GM21526 (cell line): ENCODE measurements at regions not wholly inside any gene's neighbourhood (a gene's known extent, or its start where the extent isn't known, plus 50 kb on each side); places are given as distances from the start of the nearest gene placed in this dataset.
A peak's percentile ranks its signal among the peaks of the same experiment; 100 is the strongest.
"Not testable (repeated sequence)": the region's sequence is repeated elsewhere in the genome, so short reads cannot be mapped to it uniquely, and the experiment has no call there.

ENCODE experiments used
- ATAC-seq: cut with Tn5 transposase; IDR thresholded peaks from one replicate; pipeline ENCODE4 v1.9.1; 2021; ENCODE audit warnings: moderate library complexity; ENCODE audit not compliant: unreplicated experiment, low FRiP score

DNA sequence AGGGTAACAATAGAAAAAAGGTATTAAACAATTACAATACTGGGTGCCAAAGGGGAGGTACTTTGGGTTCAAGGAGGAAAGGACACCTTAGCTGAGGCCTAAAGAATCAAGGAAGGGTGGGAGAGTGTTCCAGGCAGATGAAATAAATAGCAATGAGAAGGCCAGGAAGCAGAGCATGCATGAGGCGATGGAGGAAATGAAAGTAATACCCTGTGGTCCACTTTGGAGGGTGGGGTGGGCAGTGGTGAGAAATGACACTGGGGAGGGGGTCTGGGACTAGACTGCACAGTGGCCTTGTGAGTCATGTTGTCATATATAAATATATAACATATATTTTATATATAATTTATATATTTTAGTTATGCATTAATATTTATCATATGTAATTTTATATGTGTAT lies 55.9 kb downstream of the BHLHE40 start:
- no peak for ATAC-seq

DNA sequence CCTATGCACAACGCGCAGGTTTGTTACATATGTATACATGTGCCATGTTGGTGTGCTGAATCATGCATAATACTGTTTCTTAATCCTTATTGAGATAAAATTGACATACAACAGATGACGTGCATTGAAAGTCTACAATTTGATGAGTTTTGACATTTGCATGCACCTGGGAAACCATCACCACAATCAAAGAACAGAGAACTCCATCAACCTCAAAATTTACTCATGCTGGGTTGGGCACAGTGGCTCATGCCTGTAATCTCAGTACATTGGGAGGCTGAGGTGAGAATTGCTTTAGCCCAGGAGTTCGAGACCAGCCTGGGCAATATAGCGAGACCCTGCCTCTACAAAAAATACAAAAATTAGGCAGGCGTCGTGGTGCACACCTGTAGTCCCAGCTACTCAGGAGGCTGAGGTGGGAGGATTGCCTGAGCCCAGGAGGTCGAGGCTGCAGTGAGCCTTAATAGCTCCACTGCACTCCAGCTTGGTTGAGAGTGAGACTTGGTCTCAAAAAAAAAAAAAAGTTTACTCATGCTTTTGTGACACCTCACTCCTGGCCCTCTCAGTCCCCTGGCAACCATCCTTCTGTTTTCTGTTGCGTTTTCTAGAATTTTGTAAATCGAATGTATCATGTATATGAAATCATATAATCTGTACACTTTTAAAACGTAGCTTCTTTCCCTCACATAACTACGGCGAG lies 56.6 kb downstream of the BHLHE40 start:
- ATAC-seq = no peak

DNA sequence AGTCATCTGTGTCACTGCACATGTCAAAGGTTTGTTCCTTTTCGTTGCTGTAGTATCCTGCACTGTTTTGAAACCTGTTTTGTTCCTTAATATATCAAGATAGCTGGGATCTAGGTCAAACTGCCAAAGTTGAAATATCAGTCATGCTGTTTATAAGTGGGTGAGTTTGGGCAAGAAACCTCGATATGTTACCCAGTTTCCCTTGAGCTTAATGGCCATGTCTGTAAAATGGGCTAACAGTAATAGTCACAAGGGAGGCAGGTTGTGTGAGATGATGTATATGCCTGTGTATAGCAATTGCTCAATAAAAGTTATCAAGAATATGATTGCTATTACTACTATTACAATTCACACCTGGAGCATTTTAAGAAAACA lies 57.1 kb downstream of the BHLHE40 start:
- ATAC-seq = no peak

DNA sequence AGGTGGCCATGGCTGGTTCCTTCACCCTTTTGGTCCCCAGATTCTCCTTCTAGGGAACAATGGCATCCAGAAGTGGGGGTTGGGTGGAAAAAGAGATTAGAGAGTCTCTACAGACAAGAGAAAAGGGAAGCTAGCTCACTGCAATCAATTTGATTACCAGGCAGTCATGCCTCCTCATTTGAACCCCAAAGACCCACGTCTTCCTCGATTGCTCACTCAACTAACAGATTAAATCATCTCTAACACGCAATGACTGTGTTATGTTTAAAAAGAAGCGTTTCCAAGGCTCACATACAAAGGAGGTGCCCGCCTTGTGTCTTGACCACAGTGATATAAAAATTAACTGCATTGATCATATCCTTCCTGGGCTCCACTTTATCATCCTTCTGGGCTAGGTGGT lies 57.6 kb downstream of the BHLHE40 start:
- no peak for ATAC-seq

DNA sequence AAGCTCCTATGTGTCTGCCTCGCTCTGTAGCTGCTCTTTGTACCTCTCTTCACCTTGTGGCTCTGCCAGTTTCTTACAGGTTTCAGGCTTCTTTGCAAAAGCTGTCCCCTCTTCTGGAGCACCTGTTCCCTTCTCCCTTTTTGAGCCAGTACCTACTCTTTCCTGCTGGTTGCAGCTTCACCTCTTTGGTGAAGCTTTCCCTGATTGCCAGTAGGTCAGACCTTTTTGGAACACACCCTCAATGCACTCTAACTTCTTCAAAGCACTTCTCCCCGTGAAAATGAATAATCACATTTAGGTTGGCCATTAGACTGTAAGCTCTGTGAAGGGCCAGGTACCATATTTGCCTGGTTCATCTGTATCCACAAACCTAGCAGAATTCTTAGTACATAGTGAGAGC lies 60.3 kb downstream of the BHLHE40 start:
- ATAC-seq = no peak

DNA sequence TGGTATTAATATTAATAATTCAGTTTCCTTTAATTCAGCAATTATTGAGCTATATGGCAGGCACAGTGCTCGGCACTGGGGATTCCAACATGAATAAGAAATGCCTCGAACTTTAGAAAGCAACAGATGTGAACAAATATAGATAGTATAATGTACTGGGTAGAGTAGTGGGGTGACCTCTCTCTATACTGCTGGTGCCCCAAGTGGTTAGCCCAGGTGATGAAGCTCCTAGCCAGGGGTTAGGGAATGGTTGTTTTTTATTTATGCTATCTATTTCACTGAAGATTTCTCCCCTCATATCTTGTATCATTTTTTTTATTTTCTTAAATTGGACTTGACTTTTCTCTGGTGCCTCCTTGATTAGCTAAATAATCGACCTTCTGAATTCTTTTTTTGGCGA lies 62.1 kb downstream of the BHLHE40 start:
- ATAC-seq = no peak

DNA sequence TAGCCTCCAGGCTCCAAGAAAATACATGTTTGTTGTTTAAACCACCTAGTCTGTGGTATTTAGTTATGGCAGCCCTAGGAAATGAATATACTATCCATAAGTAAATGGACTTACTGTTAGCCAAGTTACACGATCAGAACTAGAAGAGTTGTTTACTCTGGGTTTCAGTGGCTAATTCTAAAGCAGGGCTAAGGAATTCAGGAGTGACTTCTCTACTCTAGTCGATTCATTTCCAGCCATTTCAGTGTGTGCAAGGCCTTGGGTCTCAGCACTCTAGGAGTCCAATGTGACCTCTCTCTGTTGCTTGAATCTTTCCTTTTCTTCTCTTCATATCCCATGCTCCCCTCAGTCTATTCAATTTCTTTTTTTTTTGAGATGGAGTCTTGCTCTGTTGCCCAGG lies 66.7 kb downstream of the BHLHE40 start:
- ATAC-seq = no peak

DNA sequence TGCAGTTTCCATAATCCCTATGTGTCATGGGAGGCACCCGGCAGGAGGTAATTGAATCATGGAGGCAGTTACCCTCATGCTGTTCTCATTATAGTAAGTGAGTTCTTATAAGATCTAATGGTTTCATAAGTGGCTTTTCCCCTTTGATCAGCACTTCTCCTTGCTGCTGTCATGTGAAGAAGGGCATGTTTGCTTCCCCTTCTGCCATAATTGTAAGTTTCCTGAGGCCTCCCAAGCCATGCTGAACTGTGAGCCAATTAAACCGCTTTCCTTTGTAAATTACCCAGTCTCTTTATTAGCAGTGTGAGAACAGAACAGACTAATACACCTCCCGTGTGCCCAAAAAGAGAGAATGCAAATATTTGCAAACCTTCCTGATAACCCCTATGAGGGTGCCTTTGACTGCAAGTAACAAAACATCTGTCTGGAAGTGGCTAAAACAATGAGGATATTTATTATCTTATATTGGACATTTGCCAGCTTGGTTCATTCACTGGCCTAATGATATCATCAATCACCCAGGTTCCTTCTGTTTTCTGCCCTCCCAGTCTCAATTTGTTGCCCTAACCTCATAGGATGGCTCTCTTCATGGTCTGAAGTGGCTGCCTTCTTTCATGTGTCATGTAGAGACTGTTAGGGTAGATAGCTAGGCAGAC lies 68.7 kb downstream of the BHLHE40 start:
- no peak for ATAC-seq

DNA sequence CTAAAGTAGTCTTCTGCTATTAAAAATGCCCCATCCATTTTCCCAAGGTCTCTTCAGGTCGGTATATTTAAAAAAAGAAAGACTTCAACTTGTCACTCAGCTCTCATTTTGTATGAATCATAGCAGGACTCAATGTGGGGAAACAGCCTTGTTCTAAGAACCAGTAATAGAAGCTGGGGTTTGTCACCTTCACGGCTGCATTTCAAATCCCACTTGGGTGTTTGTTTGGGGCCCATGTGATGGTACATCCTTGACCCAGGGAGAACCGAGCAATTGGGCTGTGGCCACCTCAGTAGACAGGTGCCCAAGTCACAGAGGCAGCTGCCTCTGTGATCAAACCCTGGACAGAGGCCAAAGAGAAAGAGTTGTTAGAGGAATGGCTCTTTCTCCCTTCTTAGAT lies 70.3 kb upstream of the ARL8B start:
- no peak for ATAC-seq

DNA sequence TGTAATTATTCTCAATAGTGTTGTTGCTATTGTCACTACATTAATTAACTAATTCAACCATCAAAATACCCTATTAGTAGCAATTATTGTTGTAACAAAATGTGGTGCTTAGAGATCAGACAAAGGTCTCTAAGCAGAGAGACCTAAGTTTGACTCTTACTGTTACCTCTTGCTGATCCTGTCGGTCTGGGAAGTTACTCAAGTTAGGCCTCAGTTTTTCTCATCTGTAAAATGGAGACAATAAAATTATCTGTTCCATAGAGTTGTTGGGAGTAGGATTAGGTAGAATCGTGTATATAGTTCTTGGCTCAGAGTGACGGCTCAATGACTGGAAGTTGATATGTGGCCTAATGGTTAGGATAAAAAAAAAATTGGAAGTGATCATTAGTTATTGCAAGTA lies 69.8 kb upstream of the ARL8B start:
- ATAC-seq = no peak

DNA sequence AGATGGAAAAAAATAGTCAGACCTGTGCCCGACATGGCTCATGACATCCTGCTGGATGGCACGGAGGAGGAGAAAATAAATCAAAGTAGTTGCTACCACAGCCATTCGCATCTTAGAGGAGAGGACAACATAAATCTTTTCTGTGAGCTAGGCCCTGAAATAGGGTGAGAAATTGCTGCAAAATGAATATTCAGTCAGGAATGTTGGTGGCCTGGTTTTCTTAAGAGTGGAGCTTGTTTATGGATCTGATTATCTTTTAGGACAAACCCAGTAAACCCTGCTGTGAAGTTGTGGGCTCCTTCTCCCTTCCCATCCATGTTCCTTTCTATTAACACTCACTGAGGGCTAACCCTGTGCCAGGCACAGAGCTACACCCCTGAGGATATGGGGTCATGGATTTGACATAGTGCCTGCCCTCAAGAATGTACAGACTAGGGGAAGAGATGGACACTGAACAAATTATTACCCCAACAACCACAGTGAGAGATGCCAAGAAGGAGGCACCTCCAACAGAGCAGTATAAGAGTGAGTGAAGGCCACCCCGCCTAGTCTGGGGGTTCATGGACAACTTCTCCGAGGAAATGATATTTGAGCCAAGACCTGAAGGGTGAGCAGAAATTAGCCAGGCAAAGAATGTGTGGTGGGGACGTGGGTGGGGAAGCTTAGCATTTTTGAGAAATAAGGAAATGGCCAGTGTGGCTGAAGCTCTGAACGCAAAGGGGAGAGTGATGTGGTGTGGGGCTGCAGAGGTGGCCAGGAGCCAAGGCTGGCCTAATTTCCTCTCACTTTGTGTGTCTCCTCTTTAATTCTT lies 68.9 kb upstream of the ARL8B start:
- ATAC-seq = no peak

DNA sequence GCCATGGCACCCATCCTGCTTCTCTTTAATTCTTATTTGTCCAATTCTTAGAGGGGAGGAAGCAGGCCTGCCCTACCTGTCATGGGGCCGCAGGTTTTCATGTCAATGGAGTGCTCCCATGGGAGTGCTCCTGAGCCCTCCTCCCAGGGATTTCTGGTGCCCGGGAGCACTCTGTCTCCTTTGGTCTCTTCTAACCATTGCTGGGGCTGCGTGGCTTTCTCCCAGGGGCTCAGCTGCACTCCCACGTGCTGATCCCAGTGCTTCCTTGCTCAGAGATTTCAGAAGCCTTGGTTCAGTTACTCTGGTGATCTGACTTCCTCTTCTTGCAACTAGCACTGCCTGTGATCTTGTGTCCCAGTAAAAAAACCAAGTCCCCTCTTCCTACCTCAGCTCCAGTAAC lies 68.0 kb upstream of the ARL8B start:
- ATAC-seq = no peak

DNA sequence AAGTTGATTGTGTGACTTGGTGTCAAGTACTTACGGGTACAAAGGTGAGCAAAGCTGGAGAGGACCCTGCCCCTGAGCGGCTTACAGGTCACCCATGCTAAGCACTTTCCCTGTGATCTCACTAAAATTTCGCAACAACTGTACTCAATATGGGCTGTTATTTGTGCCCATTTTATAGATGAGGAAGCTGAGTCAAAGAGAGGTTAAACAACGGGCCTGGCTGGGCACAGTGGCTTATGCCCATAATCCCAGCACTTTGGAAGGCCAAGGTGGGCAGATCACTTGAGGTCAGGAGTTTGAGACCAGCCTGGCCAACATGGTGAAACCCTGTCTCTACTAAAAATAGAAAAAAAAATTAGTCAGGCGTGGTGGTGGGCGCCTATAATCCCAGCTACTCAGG lies 67.5 kb upstream of the ARL8B start:
- not testable (repeated sequence) for ATAC-seq

DNA sequence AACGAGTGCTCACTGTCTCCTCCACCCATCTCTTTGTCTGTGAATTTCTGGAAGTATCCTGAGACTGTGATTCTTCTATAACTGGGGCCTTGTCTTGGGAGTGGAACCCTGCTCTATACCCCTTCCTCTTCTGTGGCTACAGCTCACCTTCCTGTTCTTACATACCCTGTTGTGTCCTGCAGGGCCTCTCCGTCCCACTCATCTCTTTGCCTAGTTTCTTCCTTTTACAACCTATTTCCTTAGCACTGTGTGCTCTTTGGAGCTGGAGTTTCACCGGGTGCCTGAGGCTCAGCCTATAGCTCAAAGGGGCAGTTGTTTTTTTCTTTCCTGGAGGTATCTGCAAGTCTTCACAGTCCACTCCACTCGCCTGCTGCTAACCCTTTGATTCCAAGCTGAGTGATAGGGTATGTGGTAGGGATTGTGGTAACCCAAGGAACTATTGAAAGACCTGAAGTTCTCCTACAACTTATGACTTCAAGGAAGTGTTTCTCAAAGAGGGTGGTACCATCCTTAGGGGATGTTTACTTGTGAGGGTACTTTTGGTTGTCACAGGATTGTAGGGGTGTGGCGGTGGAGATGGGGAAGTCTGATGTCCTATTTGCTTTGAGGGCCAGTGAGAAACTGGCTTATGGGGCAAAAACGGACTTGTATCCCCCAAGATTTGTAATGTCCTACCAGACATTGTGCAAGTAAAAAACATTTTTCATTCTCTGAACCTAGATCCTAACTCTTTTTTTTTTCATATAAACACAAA lies 66.6 kb upstream of the ARL8B start:
- ATAC-seq = no peak

DNA sequence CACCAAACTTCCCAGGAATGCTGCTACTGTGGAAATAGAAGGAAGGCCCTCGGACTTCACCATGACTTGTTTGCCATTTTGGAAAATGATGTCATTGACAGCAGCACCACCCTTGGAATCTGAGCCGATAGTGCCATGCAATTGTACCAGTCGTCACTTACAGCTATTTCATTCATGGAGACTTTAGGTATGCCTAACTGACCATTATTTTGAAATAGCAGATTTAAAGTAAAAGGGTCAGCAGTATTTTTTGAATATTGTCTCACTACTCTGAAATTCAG lies 66.0 kb upstream of the ARL8B start:
- no peak for ATAC-seq

DNA sequence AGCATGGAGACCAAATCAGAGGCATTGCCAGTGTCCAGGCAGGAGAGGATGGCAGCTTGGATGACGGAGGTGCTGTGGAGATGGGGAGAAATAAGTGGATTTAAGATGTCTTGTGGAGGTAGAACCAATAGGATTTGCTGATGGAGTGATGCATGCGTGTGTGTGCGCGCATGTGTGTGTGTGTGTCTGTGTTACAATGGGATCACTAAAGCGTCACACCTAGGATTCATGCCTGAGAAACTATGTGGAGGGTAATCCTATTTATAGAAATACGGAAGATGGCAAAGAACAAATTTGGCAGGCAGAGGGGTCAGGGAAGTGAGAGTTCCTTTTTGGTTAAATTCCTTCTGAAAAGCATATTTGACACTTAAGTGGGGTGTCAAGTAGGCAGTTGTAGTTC lies 64.8 kb upstream of the ARL8B start:
- no peak for ATAC-seq

DNA sequence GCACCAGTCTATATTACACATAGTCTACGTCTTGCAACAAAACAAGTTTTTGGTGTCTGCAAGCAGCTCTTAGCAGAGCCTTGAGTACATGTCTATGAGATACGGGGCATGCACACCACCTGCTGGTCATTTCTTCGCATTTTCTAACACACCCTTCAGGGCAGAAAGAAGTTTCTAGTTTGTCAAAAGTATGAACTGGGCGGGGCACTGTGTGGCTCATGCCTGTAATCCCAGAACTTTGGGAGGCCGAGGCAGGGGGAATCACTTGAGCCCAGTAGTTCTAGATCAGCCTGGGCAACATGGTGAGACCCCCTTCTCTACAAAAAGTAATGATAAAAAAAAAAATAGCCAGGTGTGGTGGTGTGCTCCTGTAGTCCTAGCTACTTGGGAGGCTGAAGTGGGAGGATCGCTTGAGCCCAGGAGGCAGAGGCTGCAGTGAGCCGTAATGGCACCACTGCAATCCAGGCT lies 64.2 kb upstream of the ARL8B start:
- peak; percentile 88 for ATAC-seq

DNA sequence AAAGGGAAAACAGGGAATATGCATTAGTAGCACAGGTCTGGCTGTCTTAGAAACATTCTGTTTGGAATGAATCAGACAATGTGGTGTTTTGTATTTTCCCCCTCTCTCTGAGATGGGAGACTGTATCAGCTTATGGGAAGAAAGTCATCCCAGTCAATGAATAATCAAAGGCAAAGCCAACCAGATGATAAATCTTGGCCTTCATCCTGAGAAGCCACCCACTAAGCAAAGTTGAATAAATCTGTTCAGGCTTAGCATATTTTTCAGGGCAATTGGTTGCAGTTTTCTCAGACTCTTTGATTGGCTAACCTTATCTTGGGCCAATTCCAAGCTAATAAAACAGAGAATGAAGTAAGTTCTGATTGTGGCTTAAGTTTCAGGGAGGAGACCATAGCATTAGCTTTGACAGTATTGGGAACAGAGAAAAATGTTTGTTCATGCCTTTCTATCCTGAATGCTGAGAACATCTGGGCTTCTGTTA lies 63.6 kb upstream of the ARL8B start:
- no peak for ATAC-seq

DNA sequence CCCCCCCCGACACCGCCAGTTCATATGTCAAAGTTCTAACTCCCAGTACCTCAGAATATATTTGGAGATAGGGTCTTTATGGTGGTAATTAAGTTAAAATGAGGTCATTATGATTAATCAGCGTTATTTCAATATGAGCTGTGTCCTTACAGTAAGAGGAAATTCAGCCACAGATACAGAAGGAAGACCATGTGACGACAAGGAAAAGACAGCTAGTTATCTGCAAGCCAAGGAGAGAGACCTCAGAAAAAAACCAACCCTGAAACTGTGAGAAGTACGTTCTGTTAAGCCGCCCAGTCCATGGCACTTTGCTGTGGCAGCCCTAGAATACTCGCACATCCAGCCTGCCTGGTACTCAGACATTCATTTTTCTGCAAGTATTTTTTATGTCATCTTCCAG lies 62.3 kb upstream of the ARL8B start:
- no peak for ATAC-seq

DNA sequence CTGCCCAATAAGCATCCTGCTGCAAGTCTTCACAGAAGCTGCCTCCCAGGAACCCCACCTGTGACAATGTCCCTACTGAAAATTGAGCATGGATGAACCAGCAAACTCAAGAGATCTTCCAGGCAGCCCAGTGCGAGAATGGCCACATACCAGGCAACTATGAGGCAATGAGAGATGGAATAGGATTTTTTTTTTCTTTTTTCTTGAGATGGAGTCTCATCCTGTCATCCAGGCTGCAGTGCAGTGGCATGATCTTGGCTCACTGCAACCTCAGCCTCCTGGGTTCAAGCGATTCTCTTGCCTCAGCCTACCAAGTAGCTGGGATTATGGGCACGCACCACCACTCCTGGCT lies 60.9 kb upstream of the ARL8B start:
- no peak for ATAC-seq

DNA sequence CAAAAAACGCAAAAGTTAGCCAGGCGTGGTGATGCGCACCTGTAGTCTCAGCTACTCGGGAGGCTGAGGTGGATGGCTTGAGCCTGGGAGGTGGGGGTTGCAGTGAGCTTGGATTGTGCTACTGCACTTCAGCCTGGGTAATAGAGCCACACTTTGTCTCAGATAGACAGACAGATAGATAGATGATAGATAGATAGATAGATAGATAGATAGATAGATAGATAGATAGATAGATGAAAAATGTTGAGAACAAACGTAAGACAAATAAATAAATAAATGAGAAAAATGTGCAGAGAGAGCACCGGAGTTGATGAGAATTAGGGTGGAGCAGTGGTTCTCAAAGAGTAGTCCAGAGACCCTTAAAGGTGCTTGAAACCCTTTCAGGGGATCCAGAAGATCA lies 58.4 kb upstream of the ARL8B start:
- ATAC-seq = no peak
